ENCODE measurements at regions not wholly inside any gene's neighbourhood (a gene's known extent, or its start where the extent isn't known, plus 50 kb on each side); places are given as distances from the start of the nearest gene placed in this dataset.

GRCh38 chr5:54927097-54927746 is 58.2 kb downstream of the ESM1 start:
- no peak for DNase-seq

- no peak for DNase-seq
Observed at GRCh38 chr5:54924487-54924886, 60.9 kb downstream of the ESM1 start.

- no peak for DNase-seq
Observed at GRCh38 chr5:54917323-54917722, 68.1 kb downstream of the ESM1 start.

- no peak for DNase-seq
Observed at GRCh38 chr5:54915466-54916027, 69.8 kb downstream of the ESM1 start.

- DNase-seq: no peak
Observed at GRCh38 chr5:54912021-54912420, 73.4 kb downstream of the ESM1 start.

- DNase-seq: no peak
Observed at GRCh38 chr5:54909911-54910870, 75.2 kb downstream of the ESM1 start.

- DNase-seq: no peak
Observed at GRCh38 chr5:54908774-54909525, 76.4 kb downstream of the ESM1 start.

GRCh38 chr5:54905942-54906537 is 79.4 kb downstream of the ESM1 start:
- peak; percentile 88 for DNase-seq

GRCh38 chr5:54905246-54905795 is 80.1 kb downstream of the ESM1 start:
- no peak for DNase-seq

- DNase-seq: peak; percentile 49
Observed at GRCh38 chr5:54904425-54904824, 81.0 kb downstream of the ESM1 start.

- DNase-seq: peak; percentile 94
Observed at GRCh38 chr5:54902791-54903473, 82.5 kb downstream of the ESM1 start.

- DNase-seq: peak; percentile 54
Observed at GRCh38 chr5:54900984-54901725, 84.2 kb downstream of the ESM1 start.

GRCh38 chr5:54897001-54897400 is 88.4 kb downstream of the ESM1 start:
- DNase-seq: no peak

- DNase-seq: peak; percentile 83
Observed at GRCh38 chr5:54895816-54896341, 89.5 kb downstream of the ESM1 start.

GRCh38 chr5:54894957-54895815 is 90.2 kb downstream of the ESM1 start:
- DNase-seq: no peak

- no peak for DNase-seq
Observed at GRCh38 chr5:54889826-54890225, 95.6 kb downstream of the ESM1 start.

GRCh38 chr5:54887663-54888062 is 97.7 kb downstream of the ESM1 start:
- DNase-seq: no peak

GRCh38 chr5:54886866-54887265 is 98.5 kb downstream of the ESM1 start:
- no peak for DNase-seq

- DNase-seq: no peak
Observed at GRCh38 chr5:54885636-54886035, 99.8 kb downstream of the ESM1 start.

Measured in tongue (tissue), 1 donor.